NCI-H1417 treated with DMSO at 0.1 percent for 48 hours (cell line): ENCODE measurements at regions not wholly inside any gene's neighbourhood (a gene's known extent, or its start where the extent isn't known, plus 50 kb on each side); places are given as distances from the start of the nearest gene placed in this dataset.
A peak's percentile ranks its signal among the peaks of the same experiment; 100 is the strongest.
"Not testable (repeated sequence)": the region's sequence is repeated elsewhere in the genome, so short reads cannot be mapped to it uniquely, and the experiment has no call there.

ENCODE experiments used
- DNase-seq: peaks from one replicate; lab custom pipeline; 2025; lab: John Stamatoyannopoulos, UW

DNA sequence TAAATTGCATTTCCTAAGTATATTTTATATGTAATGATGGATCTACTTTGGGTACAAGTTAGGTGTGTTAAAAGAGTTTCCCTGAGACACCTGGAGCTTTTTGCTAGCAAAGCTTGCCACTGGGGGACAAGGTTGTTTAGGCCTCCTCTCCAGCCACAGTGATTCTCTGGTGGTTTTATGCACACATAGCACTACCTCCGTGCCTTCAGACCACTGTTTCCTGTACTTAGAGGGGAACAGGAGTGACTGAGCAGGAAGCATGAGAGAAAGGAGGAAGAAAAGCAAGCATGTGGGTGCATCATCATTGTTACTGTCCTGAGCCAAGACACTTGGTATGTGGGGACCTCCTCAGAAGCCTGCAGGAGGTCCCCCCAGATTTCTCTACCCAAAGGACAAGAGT, 272.1 kb downstream of the RASEF start:
- no peak for DNase-seq

DNA sequence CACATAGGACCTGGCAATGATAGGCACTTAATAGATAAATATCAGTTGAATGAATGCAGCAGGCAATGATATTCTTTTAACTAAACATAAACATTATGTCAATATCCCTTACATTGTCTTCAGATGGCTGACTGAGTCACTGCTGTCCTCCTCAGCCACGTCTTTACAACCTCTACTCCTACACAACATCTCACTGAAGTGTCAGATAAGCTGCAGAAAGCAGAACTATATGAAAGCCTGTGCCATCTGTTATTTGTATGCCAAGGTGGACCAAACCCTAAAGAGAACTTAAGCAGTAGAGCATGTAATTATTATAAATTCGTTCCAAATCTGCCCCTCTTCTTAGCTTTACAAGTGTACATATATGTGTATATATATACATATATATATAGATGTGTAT, 271.2 kb downstream of the RASEF start:
- DNase-seq = no peak

DNA sequence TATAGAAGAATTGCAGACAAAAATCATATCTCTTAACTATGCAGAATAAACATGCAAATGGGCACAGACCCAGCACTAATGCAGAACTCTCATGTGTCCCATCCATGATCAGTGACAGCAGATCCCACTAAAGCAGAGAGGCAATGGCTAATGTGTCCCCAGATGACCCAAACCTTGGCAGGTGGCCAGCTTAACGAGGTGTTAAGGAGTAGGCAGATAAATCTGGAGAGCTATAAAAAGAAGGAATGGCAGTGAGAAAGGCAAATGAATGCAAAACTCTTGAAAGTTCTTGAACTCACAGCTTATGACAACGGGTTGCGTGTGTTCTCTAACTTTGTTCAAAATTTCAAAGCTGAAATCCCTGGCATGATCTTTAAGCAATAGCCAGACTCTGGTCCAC, 265.4 kb downstream of the RASEF start:
- no peak for DNase-seq

DNA sequence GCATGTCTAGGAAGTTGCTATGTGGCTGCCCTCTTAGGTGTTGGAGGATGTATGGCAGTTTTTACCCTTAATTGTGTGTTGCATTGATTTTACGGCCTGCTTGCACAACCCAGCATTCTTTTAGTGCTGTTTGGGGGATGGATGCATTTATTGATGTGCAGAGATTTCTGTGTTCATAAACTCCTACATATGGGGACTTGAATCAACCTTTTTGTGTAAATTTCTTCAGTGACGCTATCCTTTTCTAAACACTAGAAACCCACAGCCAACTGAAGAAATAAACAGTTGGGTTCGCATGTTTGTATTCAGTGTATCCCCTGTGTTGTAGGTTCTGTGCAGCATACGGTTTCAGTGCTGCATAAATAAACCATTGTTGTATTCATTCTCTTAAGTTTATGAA, 263.7 kb downstream of the RASEF start:
- DNase-seq = no peak

DNA sequence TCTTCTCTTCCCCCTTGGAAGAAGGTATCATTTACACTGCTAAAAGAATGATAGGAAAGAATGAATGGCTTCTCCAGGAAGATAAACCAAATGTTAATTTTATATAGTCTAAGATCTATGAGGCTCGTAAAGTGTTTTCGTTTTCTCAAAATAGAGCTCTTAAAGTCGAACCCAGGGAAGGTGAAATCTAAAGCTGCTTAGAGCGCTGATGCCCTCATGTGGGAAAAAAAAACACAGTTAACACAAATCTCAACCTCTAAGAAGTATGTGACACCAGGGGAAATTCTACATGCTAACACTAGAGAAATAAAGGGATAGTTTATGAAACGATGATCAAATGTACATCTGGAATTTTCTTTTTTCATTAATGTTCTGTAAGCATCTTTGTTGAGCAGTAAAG, 257.9 kb downstream of the RASEF start:
- DNase-seq = no peak

DNA sequence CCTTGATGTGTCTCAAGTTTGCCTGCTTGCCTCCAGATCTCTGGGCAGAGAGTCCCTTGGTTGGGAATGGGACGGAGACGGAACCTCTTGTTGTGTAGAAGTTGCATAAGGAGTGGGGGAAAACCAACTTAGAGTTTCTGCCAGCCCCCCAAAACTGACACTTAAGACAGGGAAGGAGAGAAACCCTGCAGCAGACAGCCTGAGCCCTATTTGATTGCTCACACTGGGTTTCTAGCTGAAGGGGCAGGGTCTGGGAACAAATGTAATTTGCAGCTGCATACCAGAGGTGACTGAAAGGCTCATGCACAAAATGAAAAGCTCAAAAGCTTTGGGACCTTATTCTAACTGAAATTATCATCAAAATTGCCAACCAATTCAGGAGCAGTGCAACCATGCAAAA, 254.5 kb downstream of the RASEF start:
- no peak for DNase-seq

DNA sequence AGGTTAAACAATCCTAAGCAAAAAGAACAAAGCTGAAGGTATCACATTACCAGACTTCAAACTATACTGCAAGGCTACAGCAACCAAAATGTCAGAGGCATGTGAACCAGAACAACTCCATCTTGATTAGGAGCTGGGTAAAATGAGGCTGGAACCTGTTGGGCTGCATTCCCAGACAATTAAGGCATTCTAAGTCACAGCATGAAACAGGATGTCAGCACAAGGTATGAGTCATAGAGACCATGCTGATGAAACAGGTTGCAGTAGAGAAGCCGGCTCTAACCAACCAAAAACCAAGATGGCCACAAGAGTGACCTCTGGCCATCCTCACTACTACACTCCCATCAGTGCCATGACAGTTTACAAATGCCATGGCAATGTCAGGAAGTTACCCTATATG, 252.0 kb downstream of the RASEF start:
- no peak for DNase-seq

DNA sequence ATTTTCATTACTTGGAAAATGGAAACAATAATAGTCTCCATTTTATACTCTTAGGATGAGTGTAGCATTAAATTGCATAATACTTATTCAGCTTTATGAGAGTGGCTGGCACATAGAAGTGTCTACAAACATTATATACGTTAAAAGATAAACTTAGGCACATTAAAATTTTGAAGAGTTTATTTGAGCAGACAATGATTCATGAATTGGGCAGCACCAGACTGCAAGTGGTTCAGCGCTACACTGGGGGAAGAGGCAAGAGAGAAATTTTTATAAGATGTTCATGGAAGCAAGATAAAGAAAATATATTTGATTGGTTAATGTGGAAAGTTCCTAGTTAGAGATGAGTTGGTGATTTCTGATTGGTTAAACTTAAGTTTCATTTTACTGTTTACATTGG, 243.7 kb downstream of the RASEF start:
- no peak for DNase-seq

DNA sequence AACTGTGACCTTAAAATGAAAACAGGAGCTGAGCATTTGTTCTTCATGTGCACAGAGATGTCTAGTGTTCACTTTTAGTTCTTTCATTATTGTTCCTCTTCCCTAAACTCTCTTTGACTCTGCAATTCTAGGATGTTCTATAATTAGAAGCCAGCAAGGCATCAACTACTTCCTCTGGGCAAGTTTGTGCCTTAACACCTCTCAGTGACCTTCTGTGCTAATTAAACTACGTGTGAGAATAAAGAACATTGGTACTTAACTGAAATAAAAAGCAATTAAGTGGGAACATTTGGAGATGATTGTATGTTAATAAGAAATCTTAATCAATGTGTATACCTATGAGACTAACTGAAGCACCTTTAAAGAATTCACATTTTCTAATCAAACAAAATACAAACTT, 242.8 kb downstream of the RASEF start:
- no peak for DNase-seq

DNA sequence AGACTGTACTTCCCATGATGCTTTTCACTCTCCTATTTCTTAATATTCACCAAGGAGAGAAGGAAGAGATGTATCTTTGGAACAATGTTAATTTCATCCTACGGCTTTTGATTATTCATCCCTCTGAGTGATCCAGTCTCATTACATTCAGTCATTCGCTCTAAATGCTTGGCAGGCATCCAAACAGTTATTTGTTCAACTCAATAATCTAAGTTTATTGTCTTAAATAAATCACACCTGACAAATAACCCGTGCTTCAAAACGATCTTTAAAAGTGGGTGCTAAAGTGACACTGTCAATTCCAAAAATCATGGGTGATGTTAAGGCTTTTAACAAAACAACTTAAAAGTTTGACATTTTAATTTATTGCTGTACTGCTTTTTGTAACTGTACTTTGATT, 233.1 kb downstream of the RASEF start:
- DNase-seq = peak; percentile 84

DNA sequence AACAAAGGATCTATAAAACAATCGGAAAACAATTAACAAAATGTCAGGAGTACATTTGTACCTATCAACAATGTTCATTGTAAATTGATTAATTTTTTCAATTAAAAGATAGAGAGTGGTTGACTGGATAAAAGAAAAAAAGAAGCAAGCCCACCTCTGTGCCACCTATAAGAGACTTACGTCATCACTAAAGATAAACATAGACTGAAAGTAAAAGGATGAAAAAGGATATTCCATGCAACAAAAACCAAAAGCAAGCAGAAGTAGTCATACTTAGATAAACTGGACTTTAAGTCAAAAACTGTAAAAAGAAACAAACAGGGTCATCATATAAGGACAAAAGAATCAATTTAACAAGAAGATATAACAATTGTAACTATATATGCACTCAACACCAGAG, 197.4 kb downstream of the RASEF start:
- no peak for DNase-seq

DNA sequence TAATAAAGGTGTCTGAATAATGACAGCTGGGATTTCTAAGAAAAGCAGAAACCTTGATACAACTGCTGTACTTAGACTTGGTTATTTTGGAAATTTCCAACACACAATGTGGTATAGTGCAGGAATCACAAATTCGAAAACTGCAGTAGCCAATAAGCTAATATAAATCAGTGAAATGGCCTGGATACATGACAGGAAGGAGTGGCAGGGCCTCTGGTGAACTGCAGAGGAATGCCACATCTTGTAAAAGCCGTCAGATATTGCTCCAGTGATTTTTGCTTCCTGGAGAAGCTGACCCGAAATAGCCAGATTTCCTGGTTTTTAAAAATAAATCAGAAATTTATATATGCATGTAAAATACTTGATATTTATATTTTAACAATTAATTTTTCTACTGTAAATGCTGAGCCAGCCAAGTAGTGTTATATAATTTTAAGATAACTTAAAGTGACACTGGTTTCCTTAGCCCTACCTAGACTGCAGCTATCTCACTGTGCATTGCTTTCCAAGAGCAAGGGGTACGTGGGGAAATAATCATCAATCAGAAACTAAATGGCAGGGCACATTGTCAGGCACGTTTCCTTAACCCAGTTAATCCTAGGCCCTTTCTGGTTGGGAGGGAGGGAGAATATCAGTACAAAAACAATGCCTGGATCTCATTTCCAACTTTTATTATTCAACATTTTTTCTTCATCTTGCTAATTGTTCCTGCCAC, 182.4 kb downstream of the RASEF start:
- no peak for DNase-seq

DNA sequence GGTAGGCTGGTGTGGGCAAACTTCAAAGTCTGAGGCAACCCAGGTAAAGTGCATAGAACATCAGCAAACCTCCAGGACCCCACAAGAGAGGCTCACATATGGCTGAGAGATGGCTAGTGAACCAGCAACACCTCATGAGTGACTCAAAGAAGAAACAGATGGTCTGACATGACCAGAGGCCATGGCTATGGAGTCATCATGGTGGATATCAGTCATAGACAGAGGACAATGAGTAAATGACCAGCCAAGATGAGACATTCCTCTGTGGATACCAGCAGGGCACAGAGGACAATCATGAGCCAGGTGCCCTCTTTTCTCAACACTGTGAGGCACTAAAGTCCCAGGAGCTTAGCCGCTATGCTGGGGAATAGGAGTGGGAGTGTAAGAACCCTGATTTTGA, 180.8 kb downstream of the RASEF start:
- no peak for DNase-seq

DNA sequence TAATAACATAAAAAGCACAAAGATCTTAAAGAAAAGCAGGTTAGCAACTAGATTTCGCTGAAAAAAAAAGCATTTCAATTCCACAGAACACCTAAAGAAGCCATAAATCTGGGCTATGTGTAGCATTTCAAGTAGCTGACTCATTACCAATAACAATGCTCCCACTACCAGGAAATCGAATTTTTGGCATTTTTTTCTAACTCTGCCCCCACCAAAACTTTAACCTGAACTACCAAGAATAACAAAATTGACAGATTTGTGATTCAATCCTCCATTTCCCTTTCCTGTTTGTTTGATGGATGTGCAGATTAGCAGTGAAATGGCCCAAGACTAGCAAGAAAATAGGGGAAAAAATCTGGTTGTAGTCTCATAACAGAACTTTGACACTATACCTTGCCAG, 180.2 kb downstream of the RASEF start:
- no peak for DNase-seq

DNA sequence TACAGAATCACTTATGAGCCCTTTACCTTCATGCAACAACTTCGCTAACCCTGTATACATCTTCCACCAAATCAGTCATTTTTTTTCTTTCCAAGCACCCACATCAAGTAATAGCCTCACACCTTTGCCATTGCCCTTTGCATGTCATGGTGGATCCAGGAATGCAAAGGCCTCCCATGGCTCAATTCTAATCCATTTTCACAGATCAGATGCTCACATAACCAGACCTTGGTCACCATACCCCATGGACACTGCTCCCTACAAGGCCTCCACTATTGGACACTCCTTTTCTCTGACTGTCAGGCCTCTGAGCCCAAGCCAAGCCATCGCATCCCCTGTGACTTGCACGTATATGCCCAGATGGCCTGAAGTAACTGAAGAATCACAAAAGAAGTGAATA, 179.5 kb downstream of the RASEF start:
- no peak for DNase-seq

DNA sequence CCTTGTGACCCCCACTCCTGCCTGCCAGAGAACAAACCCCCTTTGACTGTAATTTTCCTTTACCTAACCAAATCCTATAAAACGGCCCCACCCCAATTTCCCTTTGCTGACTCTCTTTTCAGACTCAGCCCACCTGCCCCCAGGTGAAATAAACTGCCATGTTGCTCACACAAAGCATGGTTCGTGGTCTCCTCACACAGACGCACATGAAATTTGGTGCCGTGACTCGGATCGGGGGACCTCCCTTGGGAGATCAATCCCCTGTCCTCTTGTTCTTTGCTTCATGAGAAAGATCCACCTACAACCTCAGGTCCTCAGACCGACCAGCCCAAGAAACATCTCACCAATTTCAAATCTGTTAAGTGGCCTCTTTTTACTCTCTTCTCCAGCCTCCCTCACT, 179.0 kb downstream of the RASEF start:
- not testable (repeated sequence) for DNase-seq

DNA sequence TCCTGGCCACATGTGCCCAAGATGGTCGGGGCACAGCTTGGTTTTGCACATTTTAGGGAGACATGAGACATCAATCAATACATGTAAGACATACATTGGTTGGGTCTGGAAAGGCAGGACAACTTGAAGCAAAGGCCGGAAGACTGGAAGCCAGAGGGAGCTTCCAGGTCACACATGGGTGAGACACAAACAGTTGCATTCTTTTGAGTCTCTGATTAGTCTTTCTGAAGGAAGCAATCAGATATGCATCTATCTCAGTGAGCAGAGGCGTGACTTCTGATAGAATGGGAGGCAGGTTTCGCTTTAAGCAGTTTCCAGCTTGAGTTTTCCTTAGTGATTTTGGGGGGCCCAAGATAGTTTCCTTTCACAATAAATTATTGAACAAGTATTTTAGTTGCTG, 172.5 kb downstream of the RASEF start:
- no peak for DNase-seq

DNA sequence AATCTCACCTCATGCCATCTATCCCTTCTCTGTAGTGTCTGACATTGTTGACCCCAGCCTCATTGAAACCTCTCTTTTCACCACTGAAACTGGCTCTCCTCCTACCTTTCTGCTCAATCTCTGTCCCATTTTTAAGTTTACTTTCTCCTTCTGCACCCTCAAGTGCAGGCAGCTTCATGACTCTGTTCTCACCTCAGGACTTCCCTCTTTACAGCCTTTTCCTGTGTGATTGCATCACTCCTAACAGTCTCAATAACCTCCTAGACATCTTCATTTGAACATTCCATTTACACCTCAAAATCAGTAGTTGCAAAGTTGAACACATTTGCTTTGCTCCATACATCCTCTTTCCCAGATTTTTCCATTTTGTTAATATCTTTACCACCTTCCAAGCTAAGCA, 172.1 kb downstream of the RASEF start:
- DNase-seq = no peak

DNA sequence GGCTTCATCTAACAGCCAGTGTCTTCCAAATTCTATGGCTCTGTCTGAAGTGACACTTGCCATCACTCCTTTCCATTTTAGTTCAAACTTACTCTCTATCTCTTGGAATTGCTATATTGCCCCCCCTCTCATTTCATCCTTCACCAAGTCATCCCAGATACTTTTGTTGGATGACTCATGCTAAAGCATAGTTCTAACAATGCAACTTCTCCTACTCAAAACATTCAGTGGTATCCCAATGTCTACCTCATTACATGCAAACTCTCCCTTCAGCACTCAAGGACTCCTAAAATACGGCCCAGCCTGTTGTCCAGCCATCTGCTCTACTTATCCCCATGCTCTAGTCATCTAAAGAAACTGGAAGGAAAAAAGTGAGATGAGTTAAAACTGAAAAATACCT, 171.6 kb downstream of the RASEF start:
- DNase-seq = no peak

DNA sequence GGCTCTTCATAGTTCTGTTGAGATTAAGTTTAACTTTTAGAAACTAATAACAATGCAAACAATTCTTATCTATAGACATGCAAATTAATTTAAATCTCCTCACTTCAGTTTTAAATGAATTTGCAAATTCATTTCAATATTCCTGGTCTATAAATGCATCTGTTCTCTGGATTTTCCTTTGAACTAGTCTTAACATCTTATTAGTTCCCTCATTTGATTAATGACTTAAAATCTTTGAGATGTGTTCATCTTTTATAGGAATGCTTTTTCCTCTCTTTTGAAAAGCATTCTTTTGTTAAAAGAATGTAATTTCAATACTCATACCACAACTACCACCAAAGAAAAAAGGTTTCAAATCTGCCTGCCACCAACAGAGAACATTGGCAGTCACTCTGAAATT, 169.4 kb downstream of the RASEF start:
- no peak for DNase-seq

DNA sequence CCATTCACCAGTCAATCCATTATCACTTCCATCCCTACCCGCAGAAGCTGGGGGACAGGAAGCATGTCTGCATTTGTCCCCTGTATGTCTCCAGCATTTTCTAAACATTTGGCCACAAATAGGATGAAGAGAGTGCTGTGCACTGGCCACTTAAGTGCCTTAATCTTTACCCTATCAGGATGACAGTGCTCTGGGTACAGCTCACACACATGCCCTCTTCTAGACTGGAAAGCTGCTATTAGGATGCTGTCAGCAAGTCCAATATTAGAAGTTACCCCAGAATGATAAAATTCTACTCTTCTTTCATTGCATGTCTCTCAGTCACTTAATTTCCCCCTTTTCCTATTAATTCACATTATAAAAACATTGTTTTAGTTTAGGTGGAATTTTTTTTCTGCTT, 168.4 kb downstream of the RASEF start:
- no peak for DNase-seq

DNA sequence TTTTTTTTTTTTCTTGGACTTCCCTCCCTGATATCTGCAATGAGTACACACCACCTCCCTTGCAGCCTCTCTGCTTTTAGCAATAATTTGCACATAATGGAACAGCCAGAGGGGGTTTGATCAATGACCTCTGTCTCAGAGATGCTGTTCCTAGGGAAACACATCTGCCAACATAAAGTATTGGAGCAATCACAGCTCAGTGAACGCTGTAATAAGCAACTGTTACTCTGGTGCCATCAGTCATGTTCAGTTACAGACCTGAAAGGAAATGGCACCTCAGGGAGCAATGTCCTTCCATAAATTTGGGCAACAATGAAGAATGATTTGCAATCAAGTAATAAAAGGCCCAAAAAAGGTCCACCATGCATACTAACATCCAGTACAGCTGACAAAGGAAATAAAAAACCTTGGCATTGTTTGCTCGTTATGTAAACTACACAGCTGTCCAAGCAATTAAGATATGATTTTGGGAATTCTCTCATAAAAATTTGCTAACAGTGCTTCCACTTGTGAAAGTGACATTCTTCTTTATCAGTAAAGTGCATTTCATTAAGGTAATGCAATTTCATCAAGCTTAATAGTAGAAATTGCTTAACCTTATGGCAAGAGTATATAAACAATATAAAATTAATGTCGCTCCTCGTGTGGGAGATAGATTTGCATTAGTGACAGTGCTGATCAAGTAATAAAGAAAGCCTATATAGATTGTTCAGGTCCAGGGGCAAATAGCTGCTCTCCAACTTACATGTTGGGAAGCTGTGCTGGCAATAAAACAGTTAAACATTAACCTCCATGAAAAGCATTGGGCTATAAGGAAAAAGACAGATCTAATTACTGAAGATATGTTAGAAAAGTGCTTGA, 167.8 kb downstream of the RASEF start:
- peak; percentile 72 for DNase-seq

DNA sequence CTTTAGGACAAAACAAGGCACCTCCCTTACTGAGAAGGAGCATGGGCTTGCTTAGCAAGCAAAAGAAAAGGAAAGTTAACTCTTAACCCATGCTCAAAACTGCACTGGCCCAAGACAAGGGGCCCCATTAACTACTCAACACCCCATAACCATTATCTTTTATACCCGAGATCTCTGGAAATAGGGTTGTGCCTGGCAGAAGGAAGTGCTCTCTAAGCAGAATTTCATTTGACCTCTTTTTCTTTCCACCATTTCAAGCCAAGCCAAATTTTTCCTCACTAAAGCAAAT, 167.2 kb downstream of the RASEF start:
- DNase-seq = no peak

DNA sequence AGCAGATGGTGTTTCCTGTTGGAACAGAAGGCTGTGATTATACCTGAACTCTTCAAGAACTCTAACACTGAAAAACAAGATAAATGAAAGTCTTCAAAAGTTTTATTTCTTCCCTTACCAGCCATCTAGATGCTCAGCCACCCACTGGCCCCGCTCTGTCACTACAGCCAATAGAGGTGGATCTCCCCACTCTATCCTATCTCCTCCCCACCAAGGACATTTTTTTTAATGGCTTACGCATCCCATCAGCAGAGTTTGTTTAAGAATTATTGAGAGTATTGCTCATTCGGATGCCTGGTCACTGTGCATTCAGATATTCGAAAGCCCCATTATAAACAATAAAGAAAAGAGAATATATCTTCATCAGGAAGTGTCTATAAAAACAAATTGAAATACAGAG, 159.4 kb downstream of the RASEF start:
- DNase-seq = no peak
